ENCODE measurements at regions not wholly inside any gene's neighbourhood (a gene's known extent, or its start where the extent isn't known, plus 50 kb on each side); places are given as distances from the start of the nearest gene placed in this dataset.
"Not testable (repeated sequence)": the region's sequence is repeated elsewhere in the genome, so short reads cannot be mapped to it uniquely, and the experiment has no call there.

GRCh38 chr2:113365290-113365689 is 72.2 kb upstream of the ZNG1B start:
- Mint-ChIP-seq H3K4me1 (ENCODE audit: low read depth, unreplicated experiment) (peaks cover 14% of the 10 kb centered on the region), H3K27me3 (ENCODE audit: low read depth, unreplicated experiment) (peaks cover 21% of the 10 kb centered on the region)
- not testable (repeated sequence) for H3K79me2 ChIP-seq (ENCODE audit: insufficient read depth, low read length); H3K4me2 ChIP-seq (ENCODE audit: low read length); H3K4me3 ChIP-seq (ENCODE audit: insufficient read depth, low read depth, low read length); H3K27ac Mint-ChIP-seq (ENCODE audit: unreplicated experiment); H4K20me1 ChIP-seq (ENCODE audit: insufficient read depth, low read length); H3K27ac ChIP-seq (ENCODE audit: low read depth, low read length); H3K27me3 ChIP-seq (ENCODE audit: insufficient read depth, low read length); H2AFZ ChIP-seq (ENCODE audit: low read depth, low read length); H3K36me3 Mint-ChIP-seq (ENCODE audit: low read depth, unreplicated experiment); H3K9me3 ChIP-seq (ENCODE audit: insufficient read depth, low read depth, low read length); H3K4me3 Mint-ChIP-seq (ENCODE audit: unreplicated experiment); DNase-seq (ENCODE audit: low read depth); FAIRE-seq; H3K9me3 Mint-ChIP-seq (ENCODE audit: unreplicated experiment); H3K9ac ChIP-seq (ENCODE audit: low read length); H3K36me3 ChIP-seq (ENCODE audit: insufficient read depth, low read length); H3K4me1 ChIP-seq (ENCODE audit: insufficient read depth, low read length)

GRCh38 chr2:113361051-113361450 is 76.4 kb upstream of the ZNG1B start:
- no peak for DNase-seq (ENCODE audit: low read depth)
- H3K4me3 ChIP-seq (ENCODE audit: insufficient read depth, low read depth, low read length) = no peak overlapping the region
- H3K9me3 ChIP-seq (ENCODE audit: insufficient read depth, low read depth, low read length) = no peaks in the 10 kb centered on the region
- FAIRE-seq = no peak
- H3K79me2 ChIP-seq (ENCODE audit: insufficient read depth, low read length) = no peaks in the 10 kb centered on the region
- no peak overlapping the region for H3K9ac ChIP-seq (ENCODE audit: low read length)
- H4K20me1 ChIP-seq (ENCODE audit: insufficient read depth, low read length) = no peaks in the 10 kb centered on the region
- no peaks in the 10 kb centered on the region for H3K9me3 Mint-ChIP-seq (ENCODE audit: unreplicated experiment)
- no peak overlapping the region for H3K27ac Mint-ChIP-seq (ENCODE audit: unreplicated experiment)
- TF ChIP-seq CTCF (IDR thresholded peaks at IDR 0.05; ENCODE audit: insufficient read depth, low read depth, low read length) (no peak), EZH2 (IDR thresholded peaks at IDR 0.05; ENCODE audit: insufficient read depth, low read length) (no peak)
- H3K27me3 ChIP-seq (ENCODE audit: insufficient read depth, low read length) = no peaks in the 10 kb centered on the region
- H3K36me3 ChIP-seq (ENCODE audit: insufficient read depth, low read length) = no peaks in the 10 kb centered on the region
- no peak overlapping the region for H3K4me3 Mint-ChIP-seq (ENCODE audit: unreplicated experiment)
- peaks cover 5% of the 10 kb centered on the region for H3K4me1 ChIP-seq (ENCODE audit: insufficient read depth, low read length)
- peaks cover 15% of the 10 kb centered on the region for H3K4me1 Mint-ChIP-seq (ENCODE audit: low read depth, unreplicated experiment)
- peaks cover 3% of the 10 kb centered on the region for H3K36me3 Mint-ChIP-seq (ENCODE audit: low read depth, unreplicated experiment)
- no peak overlapping the region for H3K4me2 ChIP-seq (ENCODE audit: low read length)
- H3K27ac ChIP-seq (ENCODE audit: low read depth, low read length) = no peak overlapping the region
- no peak overlapping the region for H2AFZ ChIP-seq (ENCODE audit: low read depth, low read length)
- H3K27me3 Mint-ChIP-seq (ENCODE audit: low read depth, unreplicated experiment) = peaks cover 21% of the 10 kb centered on the region

GRCh38 chr2:113357071-113357470 is 78.3 kb upstream of the PAX8 start:
- no peaks in the 10 kb centered on the region for H3K79me2 ChIP-seq (ENCODE audit: insufficient read depth, low read length)
- H3K9me3 Mint-ChIP-seq (ENCODE audit: unreplicated experiment) = peaks cover 12% of the 10 kb centered on the region
- peaks cover 5% of the 10 kb centered on the region for H3K4me1 ChIP-seq (ENCODE audit: insufficient read depth, low read length)
- no peak for FAIRE-seq
- DNase-seq (ENCODE audit: low read depth) = no peak
- peaks cover 15% of the 10 kb centered on the region for H3K27me3 Mint-ChIP-seq (ENCODE audit: low read depth, unreplicated experiment)
- H3K4me1 Mint-ChIP-seq (ENCODE audit: low read depth, unreplicated experiment) = peaks cover 13% of the 10 kb centered on the region
- H3K36me3 ChIP-seq (ENCODE audit: insufficient read depth, low read length) = no peaks in the 10 kb centered on the region
- H2AFZ ChIP-seq (ENCODE audit: low read depth, low read length) = no peak overlapping the region
- H3K9ac ChIP-seq (ENCODE audit: low read length) = no peak overlapping the region
- H3K4me3 ChIP-seq (ENCODE audit: insufficient read depth, low read depth, low read length) = no peak overlapping the region
- H3K27me3 ChIP-seq (ENCODE audit: insufficient read depth, low read length) = no peaks in the 10 kb centered on the region
- H3K4me3 Mint-ChIP-seq (ENCODE audit: unreplicated experiment) = no peak overlapping the region
- TF ChIP-seq CTCF (IDR thresholded peaks at IDR 0.05; ENCODE audit: insufficient read depth, low read depth, low read length) = no peak
- no peak for TF ChIP-seq EZH2 (IDR thresholded peaks at IDR 0.05; ENCODE audit: insufficient read depth, low read length)
- no peaks in the 10 kb centered on the region for H3K9me3 ChIP-seq (ENCODE audit: insufficient read depth, low read depth, low read length)
- peaks cover 6% of the 10 kb centered on the region for H3K36me3 Mint-ChIP-seq (ENCODE audit: low read depth, unreplicated experiment)
- H3K27ac ChIP-seq (ENCODE audit: low read depth, low read length) = no peak overlapping the region
- H3K27ac Mint-ChIP-seq (ENCODE audit: unreplicated experiment) = no peak overlapping the region
- no peaks in the 10 kb centered on the region for H4K20me1 ChIP-seq (ENCODE audit: insufficient read depth, low read length)
- H3K4me2 ChIP-seq (ENCODE audit: low read length) = no peak overlapping the region

- not testable (repeated sequence) for H3K4me3 ChIP-seq (ENCODE audit: insufficient read depth, low read depth, low read length); FAIRE-seq; H3K9ac ChIP-seq (ENCODE audit: low read length); H3K4me3 Mint-ChIP-seq (ENCODE audit: unreplicated experiment); H4K20me1 ChIP-seq (ENCODE audit: insufficient read depth, low read length); H3K27ac ChIP-seq (ENCODE audit: low read depth, low read length); H3K79me2 ChIP-seq (ENCODE audit: insufficient read depth, low read length); H2AFZ ChIP-seq (ENCODE audit: low read depth, low read length); H3K4me1 ChIP-seq (ENCODE audit: insufficient read depth, low read length); H3K27ac Mint-ChIP-seq (ENCODE audit: unreplicated experiment); DNase-seq (ENCODE audit: low read depth); H3K4me2 ChIP-seq (ENCODE audit: low read length); H3K36me3 Mint-ChIP-seq (ENCODE audit: low read depth, unreplicated experiment); H3K9me3 ChIP-seq (ENCODE audit: insufficient read depth, low read depth, low read length); H3K36me3 ChIP-seq (ENCODE audit: insufficient read depth, low read length); H3K27me3 ChIP-seq (ENCODE audit: insufficient read depth, low read length)
- Mint-ChIP-seq H3K27me3 (ENCODE audit: low read depth, unreplicated experiment) (peaks cover 12% of the 10 kb centered on the region), H3K4me1 (ENCODE audit: low read depth, unreplicated experiment) (peaks cover 13% of the 10 kb centered on the region), H3K9me3 (ENCODE audit: unreplicated experiment) (peaks cover 13% of the 10 kb centered on the region)
Measured at GRCh38 chr2:113356284-113356683, 77.6 kb upstream of the PAX8 start.

GRCh38 chr2:113355339-113356015 is 76.8 kb upstream of the PAX8 start:
- H3K4me1 ChIP-seq (ENCODE audit: insufficient read depth, low read length); H3K4me3 ChIP-seq (ENCODE audit: insufficient read depth, low read depth, low read length); H2AFZ ChIP-seq (ENCODE audit: low read depth, low read length); H3K4me2 ChIP-seq (ENCODE audit: low read length); H3K9ac ChIP-seq (ENCODE audit: low read length); H3K4me3 Mint-ChIP-seq (ENCODE audit: unreplicated experiment); DNase-seq (ENCODE audit: low read depth); H3K27ac Mint-ChIP-seq (ENCODE audit: unreplicated experiment); H3K27ac ChIP-seq (ENCODE audit: low read depth, low read length); H3K36me3 ChIP-seq (ENCODE audit: insufficient read depth, low read length); H3K9me3 ChIP-seq (ENCODE audit: insufficient read depth, low read depth, low read length); H3K27me3 ChIP-seq (ENCODE audit: insufficient read depth, low read length); H4K20me1 ChIP-seq (ENCODE audit: insufficient read depth, low read length); FAIRE-seq; H3K79me2 ChIP-seq (ENCODE audit: insufficient read depth, low read length); H3K36me3 Mint-ChIP-seq (ENCODE audit: low read depth, unreplicated experiment): not testable (repeated sequence)
- Mint-ChIP-seq H3K27me3 (ENCODE audit: low read depth, unreplicated experiment) (peaks cover 12% of the 10 kb centered on the region), H3K4me1 (ENCODE audit: low read depth, unreplicated experiment) (peaks cover 13% of the 10 kb centered on the region), H3K9me3 (ENCODE audit: unreplicated experiment) (peaks cover 13% of the 10 kb centered on the region)
